Muscle of arm (tissue), 1 donor: ENCODE measurements at regions not wholly inside any gene's neighbourhood (a gene's known extent, or its start where the extent isn't known, plus 50 kb on each side); places are given as distances from the start of the nearest gene placed in this dataset.

Experiments used
- DNase-seq: peaks from one replicate; pipeline ENCODE4 v3.0.0-alpha.2; 2013

DNA sequence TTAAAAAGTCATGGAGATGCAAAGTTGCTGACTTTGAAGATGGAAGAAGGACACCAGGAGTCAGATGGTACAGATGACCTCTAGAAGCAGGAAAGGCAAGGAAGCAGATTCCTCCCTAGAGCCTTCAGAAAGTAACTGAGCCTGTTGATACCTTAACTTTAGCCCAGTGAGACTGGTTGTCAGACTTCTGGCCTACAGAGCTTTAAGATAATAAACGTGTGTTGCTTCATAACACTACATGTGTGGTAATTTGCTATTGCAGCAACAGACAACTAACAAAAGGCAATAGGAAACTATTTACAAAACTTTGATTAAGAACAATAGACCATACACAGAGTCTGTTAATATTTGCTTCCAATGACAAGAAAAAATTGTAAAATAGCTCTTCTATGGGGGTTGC is 102.0 kb upstream of the USP38 start:
- no peak for DNase-seq

DNA sequence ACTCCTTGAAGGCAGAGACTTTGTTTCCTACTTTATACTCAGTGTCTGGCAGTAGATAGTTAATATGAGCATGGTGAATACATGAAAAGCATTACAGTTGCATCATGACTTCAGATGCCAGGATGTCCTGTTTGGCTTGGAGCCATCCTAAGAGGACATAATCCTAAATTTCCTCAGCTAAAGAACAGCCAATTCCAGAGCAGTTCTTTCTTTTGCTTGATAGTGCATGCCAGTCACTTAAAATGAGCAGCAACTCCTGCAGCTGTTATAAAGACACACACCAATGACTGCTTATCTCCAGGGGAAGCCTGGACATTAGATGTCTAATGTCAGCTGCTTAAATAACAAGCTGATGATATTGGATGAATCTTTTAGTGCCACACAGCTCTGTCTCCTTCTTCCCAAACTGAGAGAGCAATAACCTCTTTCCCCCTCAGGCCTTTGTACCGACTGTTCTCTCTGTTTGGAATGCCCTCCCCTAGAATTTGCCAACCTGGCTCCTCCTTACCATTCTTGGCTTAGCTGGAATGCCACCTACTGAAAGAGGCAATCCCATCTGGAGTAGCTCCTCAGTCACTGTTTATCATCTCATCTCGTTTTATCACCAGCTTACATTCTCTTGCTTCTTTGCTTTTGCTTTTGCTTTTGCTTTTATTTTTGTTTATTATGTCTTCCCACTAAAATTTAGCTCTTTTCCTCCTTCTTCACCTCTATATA is 100.8 kb upstream of the USP38 start:
- peak; percentile 4 for DNase-seq

DNA sequence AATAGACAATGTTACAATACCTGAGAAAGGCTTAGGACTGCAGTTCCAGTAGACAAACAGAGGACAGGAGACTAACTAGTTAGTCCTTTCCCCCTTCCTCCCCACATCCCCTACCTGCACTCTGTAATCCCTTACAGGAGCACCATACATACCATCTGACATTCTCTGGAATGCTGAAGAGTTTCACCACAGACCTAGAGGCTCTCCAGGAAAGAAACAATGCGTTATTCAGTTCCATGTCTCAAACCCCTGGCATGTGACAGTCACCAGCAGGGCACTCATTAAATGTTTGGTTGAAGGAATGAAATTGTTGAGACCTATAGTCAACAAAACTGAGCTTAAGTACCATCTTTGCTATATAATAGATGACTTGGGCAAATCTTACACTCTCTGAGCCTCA is 100.2 kb upstream of the USP38 start:
- DNase-seq, result no peak

DNA sequence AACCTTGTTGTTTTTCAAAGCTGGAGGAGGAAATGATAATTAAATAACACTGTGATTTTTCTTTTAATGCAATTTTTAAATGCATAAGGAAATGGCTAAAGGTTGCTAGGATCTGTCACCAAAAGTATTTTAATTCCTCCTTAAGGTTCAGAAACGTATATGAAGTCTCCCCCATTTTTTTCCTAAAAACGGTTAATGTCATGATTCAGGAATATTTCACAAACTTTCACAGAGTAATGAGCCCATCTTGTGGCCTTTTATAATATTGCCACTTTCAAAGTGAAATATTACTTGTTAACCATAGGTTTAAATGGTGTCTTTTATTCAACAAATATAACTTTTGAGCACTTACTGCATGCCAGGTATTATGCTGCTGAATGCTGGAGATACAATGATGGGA is 99.5 kb upstream of the USP38 start:
- DNase-seq, result no peak

DNA sequence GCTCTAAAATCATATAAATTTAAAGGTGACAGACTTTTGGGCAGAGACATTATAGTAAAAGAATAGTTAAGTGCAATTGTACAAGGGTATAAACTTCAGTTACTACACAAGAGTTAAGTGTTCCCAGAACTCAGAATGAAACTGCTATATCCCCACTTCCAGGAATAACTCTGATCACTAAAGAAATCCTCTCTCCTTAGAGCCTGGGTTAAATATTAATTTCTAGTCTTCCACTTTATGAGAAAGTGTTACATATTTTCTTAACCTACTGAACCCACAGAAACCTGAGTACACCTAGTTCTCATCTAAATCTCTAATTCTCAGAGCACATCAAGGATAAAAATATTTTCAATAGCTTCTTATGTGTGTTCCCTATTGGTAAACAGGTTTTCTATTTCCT is 99.1 kb upstream of the USP38 start:
- DNase-seq, result no peak

DNA sequence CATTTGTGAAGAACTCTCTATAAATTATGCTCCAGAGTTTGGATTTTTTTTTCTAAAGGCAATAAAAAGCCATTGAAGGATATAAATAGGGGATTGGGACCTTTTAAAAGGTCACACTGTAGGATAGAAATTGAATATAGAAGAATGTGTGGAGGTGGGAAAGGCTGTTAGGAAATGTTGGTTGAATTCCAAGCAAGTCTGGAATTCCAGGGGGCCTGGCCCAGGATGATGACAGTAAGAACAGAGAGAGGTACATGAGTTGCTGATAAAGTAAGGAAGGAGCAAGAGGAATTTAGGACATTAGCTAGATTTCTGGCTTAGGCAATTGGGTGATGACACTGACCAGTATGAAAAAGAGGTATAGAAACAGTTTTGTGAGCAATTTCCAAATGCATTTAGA is 95.4 kb upstream of the USP38 start:
- no peak for DNase-seq

DNA sequence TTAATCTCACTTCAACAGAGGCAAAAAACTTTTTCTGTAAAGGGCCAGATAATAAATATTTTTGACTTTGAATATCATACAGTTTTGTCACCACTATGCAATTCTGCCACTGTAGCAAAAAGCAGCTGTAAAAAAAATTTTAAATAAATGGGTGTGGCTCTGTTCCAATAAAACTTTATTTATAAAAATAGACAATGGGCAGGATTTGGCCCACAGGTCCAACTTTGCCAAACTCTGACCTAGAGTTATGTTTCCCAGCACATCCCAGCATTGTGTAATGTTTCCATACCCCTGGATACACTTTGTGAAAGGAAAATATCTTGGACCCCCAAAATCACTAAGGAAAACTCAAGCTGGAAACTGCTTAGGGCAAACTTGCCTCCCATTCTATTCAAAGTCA is 94.9 kb upstream of the USP38 start:
- no peak for DNase-seq

DNA sequence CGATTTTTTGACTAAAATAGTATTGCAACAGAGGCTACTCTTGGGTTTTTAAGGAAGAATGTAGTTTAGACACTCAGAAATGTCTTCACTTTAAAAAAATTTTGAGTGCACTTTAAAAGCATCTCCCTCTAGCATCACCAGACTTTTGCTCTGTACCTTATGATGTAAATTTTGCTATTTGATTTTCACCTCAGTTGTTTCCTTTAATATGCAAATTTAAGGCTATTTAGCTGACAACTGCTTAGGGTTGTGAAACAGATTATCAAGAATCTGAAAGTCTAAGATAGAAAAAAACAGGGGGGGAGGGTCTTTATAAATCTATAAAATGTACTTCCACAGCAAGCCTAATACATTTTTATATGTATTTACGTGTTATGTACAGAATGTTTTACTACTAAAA is 92.9 kb upstream of the USP38 start:
- no peak for DNase-seq

DNA sequence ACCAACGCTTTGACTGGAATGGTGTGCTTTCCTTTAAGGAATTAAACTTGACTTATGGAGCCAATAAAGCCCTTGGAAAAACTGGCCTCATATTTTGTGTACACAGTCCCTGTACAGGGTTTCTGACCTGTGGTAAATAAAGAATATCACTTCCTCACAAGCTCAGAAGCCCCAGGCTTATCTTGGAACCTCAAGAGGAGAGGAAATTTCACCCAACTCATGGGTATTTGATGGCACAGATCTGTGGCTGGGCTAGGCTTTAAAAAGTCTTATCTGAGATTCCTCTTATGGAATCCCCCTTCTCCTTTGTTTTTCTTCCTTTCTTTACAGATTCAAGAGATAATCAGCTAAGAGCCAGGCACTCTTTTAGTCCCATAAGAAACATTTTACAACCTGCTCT is 89.3 kb upstream of the USP38 start:
- no peak for DNase-seq

DNA sequence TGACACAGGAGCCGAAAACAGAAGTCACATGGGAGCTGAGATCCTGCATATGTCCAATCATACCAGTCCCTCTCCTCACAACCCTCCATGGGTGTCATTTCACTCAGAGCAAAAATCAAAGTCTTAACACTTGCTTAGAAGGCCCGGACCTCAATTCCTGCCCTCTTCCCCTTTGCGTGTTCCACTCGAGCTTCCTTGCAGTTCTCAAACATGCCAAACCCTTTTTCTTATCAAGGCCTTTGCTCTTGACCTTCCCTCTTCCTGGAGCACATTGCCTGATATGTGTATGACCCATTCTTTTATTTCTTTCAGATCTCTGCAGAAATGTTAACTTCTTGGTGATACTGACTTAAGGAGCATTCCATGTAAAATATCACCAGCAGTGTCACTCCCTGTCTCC is 87.0 kb upstream of the USP38 start:
- no peak for DNase-seq

DNA sequence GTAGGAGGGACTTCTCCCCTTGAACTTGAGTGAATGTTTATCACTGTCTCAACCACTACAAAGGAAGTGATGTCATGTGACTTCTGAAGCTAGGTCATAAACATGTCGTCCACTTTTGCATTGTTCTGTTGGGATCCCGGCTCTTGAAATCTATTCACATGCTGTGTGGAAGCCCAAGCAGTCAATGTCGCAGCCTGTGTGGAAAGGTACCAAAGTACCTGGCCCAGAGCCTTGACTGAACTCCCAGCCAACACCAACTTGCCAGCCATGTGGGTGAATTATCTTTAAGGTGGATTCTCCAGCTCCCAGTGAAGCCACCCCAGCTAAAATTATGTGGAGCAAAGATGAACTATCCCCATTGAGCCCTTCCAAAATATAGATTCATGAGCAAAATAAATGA is 85.0 kb upstream of the USP38 start:
- DNase-seq, result no peak

DNA sequence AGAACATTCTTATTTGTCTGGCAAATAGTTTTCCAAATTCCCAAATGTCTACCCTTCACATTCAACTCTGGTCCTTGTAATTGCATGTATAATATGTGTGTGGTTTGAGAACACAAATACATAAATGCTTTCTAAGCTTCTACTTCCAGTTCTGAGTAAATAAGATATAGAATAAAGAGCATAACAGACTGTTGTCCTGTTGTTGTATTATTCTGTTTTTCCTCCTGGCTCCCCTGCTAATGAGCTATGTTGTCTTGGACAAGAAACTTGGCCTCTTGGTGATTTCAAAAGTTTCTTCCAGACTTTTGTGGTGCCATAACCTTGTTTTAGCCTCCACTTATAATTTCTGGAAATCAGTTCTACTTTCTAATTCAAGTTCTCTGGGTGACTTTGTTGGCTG is 75.3 kb upstream of the USP38 start:
- DNase-seq, result peak; percentile 19

DNA sequence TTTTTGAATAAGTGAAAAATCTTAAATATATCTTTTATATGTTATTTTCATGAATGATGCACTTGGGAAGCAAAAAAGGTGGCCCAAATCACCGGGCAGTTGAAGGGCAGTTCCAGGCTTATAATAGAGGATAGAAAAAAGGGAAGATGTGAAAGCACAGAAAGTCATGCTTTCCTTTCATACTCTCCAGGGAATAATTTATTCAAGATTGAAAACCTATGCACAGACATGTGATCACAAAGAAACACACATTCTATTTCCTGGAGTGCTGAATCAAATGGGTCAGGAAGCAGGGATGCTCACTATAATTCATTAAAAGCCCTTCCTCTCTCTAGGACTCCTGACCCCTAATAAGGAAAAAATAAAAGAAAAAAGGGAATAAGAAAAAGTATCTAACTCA is 66.1 kb upstream of the USP38 start:
- no peak for DNase-seq

DNA sequence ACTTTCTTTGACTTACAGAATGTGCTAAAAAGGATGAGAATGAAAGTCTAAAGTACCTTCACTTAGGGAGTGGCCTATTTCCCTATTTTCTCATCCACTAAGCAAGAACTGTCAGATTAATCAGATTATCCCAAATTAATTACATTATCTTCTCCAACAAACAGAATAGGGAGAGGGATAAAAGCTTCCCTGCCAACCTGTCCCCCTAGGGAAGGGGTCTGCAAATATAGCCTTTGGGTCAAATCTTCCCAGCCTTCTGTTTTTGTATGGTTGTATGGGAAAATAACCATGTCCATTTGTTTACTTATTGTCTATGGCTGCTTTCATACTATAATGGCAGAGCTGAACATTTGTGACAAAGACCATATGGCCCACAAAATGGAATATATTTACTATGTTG is 57.1 kb upstream of the USP38 start:
- no peak for DNase-seq

DNA sequence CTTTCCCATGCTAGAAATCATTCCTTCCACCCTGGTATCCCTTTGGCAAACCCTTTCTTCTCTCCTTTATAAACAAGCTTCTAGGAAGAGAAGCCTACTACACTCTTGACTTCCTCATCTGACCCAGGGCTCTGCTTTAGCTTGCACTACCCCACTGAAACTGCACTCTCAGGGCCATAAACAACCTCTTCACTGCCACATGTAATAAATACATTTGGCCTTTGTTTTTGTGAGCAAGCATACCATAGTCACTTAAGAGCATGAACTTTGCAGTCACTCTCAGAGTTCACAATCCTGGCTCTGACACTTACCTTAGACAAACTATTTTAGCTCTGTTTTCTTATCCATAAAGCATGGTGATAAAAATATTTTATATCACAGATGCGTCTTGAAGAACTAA is 50.7 kb upstream of the USP38 start:
- no peak for DNase-seq
